ENCODE measurements at regions not wholly inside any gene's neighbourhood (a gene's known extent, or its start where the extent isn't known, plus 50 kb on each side); places are given as distances from the start of the nearest gene placed in this dataset.

DNA sequence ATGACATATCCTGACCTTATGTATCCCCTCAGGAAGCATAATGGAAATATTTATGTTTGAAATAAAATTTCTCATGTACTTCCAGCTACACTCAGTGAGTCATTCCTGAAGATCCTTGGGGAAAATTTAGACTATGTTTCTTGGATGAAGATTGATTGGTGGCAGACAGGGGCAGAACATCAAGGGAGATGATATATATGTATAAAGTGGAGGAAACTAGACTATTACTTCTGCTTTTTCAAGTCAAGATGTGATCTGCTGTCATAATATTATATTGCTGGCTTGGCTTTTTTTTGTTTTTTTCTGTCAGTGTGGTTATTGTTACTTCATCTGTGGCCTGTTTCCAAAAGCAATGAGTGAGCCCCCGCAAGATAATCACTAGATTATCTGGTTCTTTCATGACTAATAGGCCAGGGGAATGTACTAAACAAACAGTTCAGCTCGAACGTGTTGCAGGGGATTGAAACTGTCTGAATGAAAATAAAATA lies 87.2 kb upstream of the TNFSF11 start:
- 2% methylated on average over 3 of the region's 3 CpGs for WGBS (ENCODE audit: missing lambda C conversion rate)
- Histone ChIP-seq H3K27ac (no peak overlapping the region), H3K4me2 (peak overlapping the region; percentile 47), H3K9me3 (no peaks in the 10 kb centered on the region), H3K4me1 (peaks cover 12% of the 10 kb centered on the region; the same call in 2 of the 3 replicates), H3K4me3 (no peak overlapping the region)
- peak in 1 of 2 experiments; percentile 68; a peak in 4 of 6 replicates for ATAC-seq
- ChIA-PET CTCF (no interaction called here), POLR2A (no interaction called here)
- peak; percentile 17 for DNase-seq (ENCODE audit: low read depth in 1 of 2, low spot score in 1 of 2)
- FAIRE-seq = no peak
- 0 out of 4 replicates have a peak, but pooled peaks of 1 of the 2 experiments have one; percentile 6 for TF ChIP-seq CEBPB (IDR thresholded peaks at IDR 0.05)
- TF ChIP-seq, protein P1, sequence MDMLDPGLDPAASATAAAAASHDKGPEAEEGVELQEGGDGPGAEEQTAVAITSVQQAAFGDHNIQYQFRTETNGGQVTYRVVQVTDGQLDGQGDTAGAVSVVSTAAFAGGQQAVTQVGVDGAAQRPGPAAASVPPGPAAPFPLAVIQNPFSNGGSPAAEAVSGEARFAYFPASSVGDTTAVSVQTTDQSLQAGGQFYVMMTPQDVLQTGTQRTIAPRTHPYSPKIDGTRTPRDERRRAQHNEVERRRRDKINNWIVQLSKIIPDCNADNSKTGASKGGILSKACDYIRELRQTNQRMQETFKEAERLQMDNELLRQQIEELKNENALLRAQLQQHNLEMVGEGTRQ (IDR thresholded peaks at IDR 0.05) = no peak
- TF ChIP-seq CBX8 (IDR thresholded peaks at IDR 0.05) = no peak
- TF ChIP-seq RFX5 (IDR thresholded peaks at IDR 0.05) = no peak
- no peak for TF ChIP-seq HEYL (CRISPR knock-in tag; IDR thresholded peaks at IDR 0.05)
- TF ChIP-seq JUNB (IDR thresholded peaks at IDR 0.05) = peak; percentile 55
- peak; percentile 34 for TF ChIP-seq MAFK (IDR thresholded peaks at IDR 0.05; ENCODE audit: partially characterized antibody)
- no peak for TF ChIP-seq SREBF2 (IDR thresholded peaks at IDR 0.05)
- TF ChIP-seq HOXB5 (CRISPR knock-in tag; IDR thresholded peaks at IDR 0.05) = no peak
- TF ChIP-seq, protein P2, sequence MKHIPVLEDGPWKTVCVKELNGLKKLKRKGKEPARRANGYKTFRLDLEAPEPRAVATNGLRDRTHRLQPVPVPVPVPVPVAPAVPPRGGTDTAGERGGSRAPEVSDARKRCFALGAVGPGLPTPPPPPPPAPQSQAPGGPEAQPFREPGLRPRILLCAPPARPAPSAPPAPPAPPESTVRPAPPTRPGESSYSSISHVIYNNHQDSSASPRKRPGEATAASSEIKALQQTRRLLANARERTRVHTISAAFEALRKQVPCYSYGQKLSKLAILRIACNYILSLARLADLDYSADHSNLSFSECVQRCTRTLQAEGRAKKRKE (CRISPR knock-in tag; IDR thresholded peaks at IDR 0.05; ENCODE audit: low read depth) = no peak
- TF ChIP-seq CHD4 (IDR thresholded peaks at IDR 0.05; ENCODE audit: borderline replicate concordance) = no peak
- TF ChIP-seq TP53 (CRISPR knock-in tag; IDR thresholded peaks at IDR 0.05) = no peak
- TF ChIP-seq NR3C1 (IDR thresholded peaks at IDR 0.05) = no peak
- no peak for TF ChIP-seq SMC3 (IDR thresholded peaks at IDR 0.05)
- TF ChIP-seq RNF2 (IDR thresholded peaks at IDR 0.05; ENCODE audit: borderline replicate concordance, low read depth) = no peak
- TF ChIP-seq GATA3 (IDR thresholded peaks at IDR 0.05; ENCODE audit: borderline replicate concordance) = peak; percentile 72; the same call in 1 of the 2 replicates
- TF ChIP-seq FOSL2 (IDR thresholded peaks at IDR 0.05) = 0 out of 2 replicates have a peak, but pooled peaks have one; percentile 18
- TF ChIP-seq FOSL2 (CRISPR knock-in tag; IDR thresholded peaks at IDR 0.05) = no peak; the same call in 1 of the 2 replicates

DNA sequence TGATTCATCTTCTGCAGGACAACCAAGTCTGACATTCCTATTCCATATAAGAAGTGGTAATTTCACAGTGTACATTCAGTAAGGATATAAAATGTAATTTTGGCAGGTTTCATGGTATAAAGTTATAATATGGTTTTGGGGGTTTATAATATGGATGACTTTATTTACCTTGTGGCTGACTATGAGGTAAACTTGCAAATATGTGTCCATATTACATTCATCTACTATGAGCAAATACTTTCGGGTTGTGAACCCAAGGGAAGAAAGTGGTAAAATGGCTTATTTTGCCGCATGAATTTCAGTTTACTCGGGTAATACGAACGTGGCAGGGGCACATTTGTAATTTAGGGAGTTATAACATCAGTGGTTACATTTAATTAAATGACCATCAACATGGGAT lies 86.7 kb upstream of the TNFSF11 start:
- no peak for TF ChIP-seq EP300 (IDR thresholded peaks at IDR 0.05)
- TF ChIP-seq EHF (CRISPR knock-in tag; IDR thresholded peaks at IDR 0.05) = no peak
- no peak for TF ChIP-seq CEBPB (IDR thresholded peaks at IDR 0.05)
- TF ChIP-seq CHD2 (IDR thresholded peaks at IDR 0.05; ENCODE audit: low read length, partially characterized antibody) = no peak
- no peak for TF ChIP-seq POLR2A (IDR thresholded peaks at IDR 0.05; ENCODE audit: low read length)
- no peak for TF ChIP-seq CBX8 (IDR thresholded peaks at IDR 0.05)
- no peak for TF ChIP-seq HEYL (CRISPR knock-in tag; IDR thresholded peaks at IDR 0.05)
- TF ChIP-seq CHD4 (IDR thresholded peaks at IDR 0.05; ENCODE audit: borderline replicate concordance) = no peak
- TF ChIP-seq SMC3 (IDR thresholded peaks at IDR 0.05) = no peak
- no peak for TF ChIP-seq SREBF2 (IDR thresholded peaks at IDR 0.05)
- TF ChIP-seq FOSL2 (IDR thresholded peaks at IDR 0.05) = no peak
- no peak for TF ChIP-seq FOSL2 (CRISPR knock-in tag; IDR thresholded peaks at IDR 0.05)
- no peak for TF ChIP-seq FOSB (CRISPR knock-in tag; IDR thresholded peaks at IDR 0.05)
- no peak for TF ChIP-seq ESRRA (IDR thresholded peaks at IDR 0.05; ENCODE audit: borderline replicate concordance, low read length)
- CTCF ChIA-PET = no interaction called here
- POLR2A ChIA-PET = no interaction called here
- Histone ChIP-seq H3K9me3 (no peaks in the 10 kb centered on the region), H3K27ac (no peak overlapping the region), H3K4me2 (peak overlapping the region; percentile 47), H3K4me1 (peaks cover 12% of the 10 kb centered on the region; the same call in 2 of the 3 replicates), H3K4me3 (no peak overlapping the region)
- no peak for FAIRE-seq
- DNase-seq (ENCODE audit: low read depth in 1 of 2, low spot score in 1 of 2) = no peak
- 41% methylated on average over 5 of the region's 5 CpGs for WGBS (ENCODE audit: missing lambda C conversion rate)
- ATAC-seq = peak in 1 of 2 experiments; percentile 20; a peak in 1 of 6 replicates

DNA sequence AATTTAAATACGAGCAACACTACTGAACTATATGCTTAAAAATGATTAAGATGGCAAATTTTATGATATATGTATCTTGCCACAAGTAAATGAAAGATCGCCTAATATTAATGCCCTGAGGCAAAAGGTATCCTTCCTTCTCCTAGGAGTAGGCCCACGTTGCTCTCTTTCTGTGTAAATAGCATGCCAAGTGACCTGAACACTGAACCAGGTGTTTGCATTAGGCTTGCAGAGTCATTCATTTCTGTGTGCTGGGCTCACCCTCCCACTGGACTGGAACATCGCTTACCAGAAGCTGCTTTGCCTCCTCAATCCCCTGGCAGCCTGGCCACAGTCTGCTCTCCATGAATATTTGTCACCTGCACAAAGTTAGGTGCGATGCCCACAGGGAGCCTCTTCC lies 83.3 kb upstream of the TNFSF11 start:
- H3K4me3 ChIP-seq = no peak overlapping the region
- CTCF ChIA-PET = no interaction called here
- DNase-seq (ENCODE audit: low read depth in 1 of 2, low spot score in 1 of 2) = no peak

More for the DNA sequence above, 83.3 kb upstream of the TNFSF11 start:
- H3K4me1 ChIP-seq = peaks cover 12% of the 10 kb centered on the region; the same call in 2 of the 3 replicates
- no peak overlapping the region for H3K4me2 ChIP-seq
- no peak for TF ChIP-seq HOXB13 (CRISPR knock-in tag; IDR thresholded peaks at IDR 0.05; ENCODE audit: low read depth)
- no peak for TF ChIP-seq CHD2 (IDR thresholded peaks at IDR 0.05; ENCODE audit: low read length, partially characterized antibody)
- TF ChIP-seq FOSB (CRISPR knock-in tag; IDR thresholded peaks at IDR 0.05) = no peak
- TF ChIP-seq EP300 (IDR thresholded peaks at IDR 0.05) = no peak
- no peak for TF ChIP-seq CBX8 (IDR thresholded peaks at IDR 0.05)
- TF ChIP-seq KDM1A (IDR thresholded peaks at IDR 0.05; ENCODE audit: low read depth) = no peak
- TF ChIP-seq JUN (IDR thresholded peaks at IDR 0.05) = no peak
- TF ChIP-seq TFCP2L1 (CRISPR knock-in tag; IDR thresholded peaks at IDR 0.05) = no peak
- no peak for TF ChIP-seq ZSCAN20 (CRISPR knock-in tag; IDR thresholded peaks at IDR 0.05)
- no peak for TF ChIP-seq EHMT2 (IDR thresholded peaks at IDR 0.05; ENCODE audit: low read depth)
- TF ChIP-seq, protein P3, sequence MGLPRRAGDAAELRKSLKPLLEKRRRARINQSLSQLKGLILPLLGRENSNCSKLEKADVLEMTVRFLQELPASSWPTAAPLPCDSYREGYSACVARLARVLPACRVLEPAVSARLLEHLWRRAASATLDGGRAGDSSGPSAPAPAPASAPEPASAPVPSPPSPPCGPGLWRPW (IDR thresholded peaks at IDR 0.05) = no peak
- no peak for TF ChIP-seq POLR2AphosphoS2 (conservative IDR thresholded peaks at IDR 0.05; ENCODE audit: low read length)
- TF ChIP-seq TP53 (CRISPR knock-in tag; IDR thresholded peaks at IDR 0.05) = no peak
- TF ChIP-seq RARB (CRISPR knock-in tag; IDR thresholded peaks at IDR 0.05) = no peak
- no peak for TF ChIP-seq EHF (CRISPR knock-in tag; IDR thresholded peaks at IDR 0.05)
- H3K27ac ChIP-seq = no peak overlapping the region
- POLR2A ChIA-PET = no interaction called here
- WGBS (ENCODE audit: missing lambda C conversion rate) = 52% methylated on average over 4 of the region's 5 CpGs
- FAIRE-seq (no peak), ATAC-seq (no peak)
- H3K9me3 ChIP-seq = no peaks in the 10 kb centered on the region
